Caco-2 (cell line): ENCODE measurements at regions not wholly inside any gene's neighbourhood (a gene's known extent, or its start where the extent isn't known, plus 50 kb on each side); places are given as distances from the start of the nearest gene placed in this dataset.

Experiments used
- BruUV-seq: library from RNA; stranded (reverse); fragments of 400-500 nt; replicated peaks from 2 replicates; lab custom pipeline; 2021; lab: Mats Ljungman, UMichigan
- CTCF ChIA-PET: fragments of 300-600 bp; sonication (Branson Sonifier 250); formaldehyde crosslinking; loops from one replicate; lab custom pipeline; 2022; ENCODE audit warnings: antibody characterized with exemption; lab: Charles Lee
- POLR2A ChIA-PET: fragments of 300-600 bp; sonication (Branson Sonifier 250); formaldehyde crosslinking; loops from one replicate; lab custom pipeline; 2022; ENCODE audit warnings: antibody characterized with exemption; lab: Charles Lee
- DNase-seq, 2 experiments: peaks; one replicate each; pipeline versions ENCODE4 v3.0.0 to v3.0.0-alpha.2; 2020 to 2022
- H3K27me3 ChIP-seq: replicated peaks from 2 replicates; pipeline ENCODE4 v1.6.0; 2011; ENCODE audit warnings: low read length; ENCODE audit not compliant: control insufficient read depth, insufficient read depth
- H3K36me3 ChIP-seq: 2 replicates; pipeline ENCODE4 v1.5.1; 2011; ENCODE audit warnings: low read length; ENCODE audit not compliant: control insufficient read depth, insufficient read depth
- H3K4me1 ChIP-seq: fragments of 250-450 bp; sonication (Bioruptor Pico); 2 replicates; pipeline ENCODE4 v1.5.1; 2020; ENCODE audit warnings: mild to moderate bottlenecking
- H3K4me3 ChIP-seq: 2 replicates; pipeline ENCODE4 v1.5.1; 2011; ENCODE audit warnings: low read depth, mild to moderate bottlenecking, control low read depth, low read length
- H3K9me3 ChIP-seq: fragments of 250-450 bp; sonication (Bioruptor Pico); 2 replicates; pipeline ENCODE4 v1.5.1; 2020; ENCODE audit warnings: mild to moderate bottlenecking, moderate library complexity
- H3K27ac Mint-ChIP-seq: one replicate; pipeline ENCODE4 v1.8.0; 2022; ENCODE audit warnings: mixed read lengths; ENCODE audit not compliant: unreplicated experiment
- H3K27me3 Mint-ChIP-seq: one replicate; pipeline ENCODE4 v1.8.0; 2022; ENCODE audit warnings: mixed read lengths; ENCODE audit not compliant: insufficient read depth, unreplicated experiment
- H3K36me3 Mint-ChIP-seq: one replicate; pipeline ENCODE4 v1.8.0; 2022; ENCODE audit warnings: mild to moderate bottlenecking, mixed read lengths; ENCODE audit not compliant: insufficient read depth, unreplicated experiment
- H3K4me1 Mint-ChIP-seq: one replicate; pipeline ENCODE4 v1.8.0; 2022; ENCODE audit warnings: low read depth, mixed read lengths; ENCODE audit not compliant: unreplicated experiment
- H3K4me3 Mint-ChIP-seq: one replicate; pipeline ENCODE4 v1.8.0; 2022; ENCODE audit warnings: mild to moderate bottlenecking, moderate library complexity, mixed read lengths; ENCODE audit not compliant: unreplicated experiment
- H3K9me3 Mint-ChIP-seq: one replicate; pipeline ENCODE4 v1.8.0; 2022; ENCODE audit warnings: mixed read lengths; ENCODE audit not compliant: unreplicated experiment
- intact Hi-C: fragments of 100-400 bp; cut with micrococcal nuclease; formaldehyde crosslinking; loops from one replicate; pipeline ENCODE4 v1.10.0; 2022; ENCODE audit not compliant: unreplicated experiment
- TF ChIP-seq, protein P1 (sequence below), 2 experiments: fragments of 200-600 bp in 1 of 2; IDR thresholded peaks; 1 replicate in 1 of 2; 2 replicates in 1 of 2; pipeline versions ENCODE4 v1.5.1 to v1.8.0; 2011 to 2022; ENCODE audit warnings: antibody characterized with exemption in 1 of 2, control low read depth in 1 of 2, inconsistent platforms in 1 of 2, low read depth in 1 of 2, low read length in 1 of 2, mild to moderate bottlenecking in 1 of 2, moderate library complexity in 1 of 2; ENCODE audit not compliant: insufficient read depth in 1 of 2, severe bottlenecking in 1 of 2, unreplicated experiment in 1 of 2

DNA sequence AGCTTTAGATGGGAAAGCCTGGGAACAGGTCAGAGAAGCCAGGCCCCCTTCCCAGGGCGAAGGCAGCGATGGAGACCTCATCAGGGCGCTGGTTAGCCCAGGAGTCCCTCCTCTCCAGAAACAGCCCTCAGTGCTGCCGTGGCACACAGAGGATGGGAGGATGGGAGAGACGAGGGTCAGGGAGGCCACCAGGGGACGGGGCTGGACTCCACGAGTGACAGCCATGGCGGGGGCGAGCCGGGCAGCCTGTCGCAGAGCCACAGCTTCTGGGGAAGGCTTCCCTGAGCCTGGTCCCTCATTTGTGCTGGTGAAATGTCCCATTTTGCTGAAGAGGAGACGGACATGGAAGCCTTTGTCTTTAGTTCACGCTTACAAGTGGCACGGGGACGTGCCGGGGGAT, 1390.5 kb downstream of the TBC1D22A start:
- DNase-seq = no peak
- TF ChIP-seq, protein P1, sequence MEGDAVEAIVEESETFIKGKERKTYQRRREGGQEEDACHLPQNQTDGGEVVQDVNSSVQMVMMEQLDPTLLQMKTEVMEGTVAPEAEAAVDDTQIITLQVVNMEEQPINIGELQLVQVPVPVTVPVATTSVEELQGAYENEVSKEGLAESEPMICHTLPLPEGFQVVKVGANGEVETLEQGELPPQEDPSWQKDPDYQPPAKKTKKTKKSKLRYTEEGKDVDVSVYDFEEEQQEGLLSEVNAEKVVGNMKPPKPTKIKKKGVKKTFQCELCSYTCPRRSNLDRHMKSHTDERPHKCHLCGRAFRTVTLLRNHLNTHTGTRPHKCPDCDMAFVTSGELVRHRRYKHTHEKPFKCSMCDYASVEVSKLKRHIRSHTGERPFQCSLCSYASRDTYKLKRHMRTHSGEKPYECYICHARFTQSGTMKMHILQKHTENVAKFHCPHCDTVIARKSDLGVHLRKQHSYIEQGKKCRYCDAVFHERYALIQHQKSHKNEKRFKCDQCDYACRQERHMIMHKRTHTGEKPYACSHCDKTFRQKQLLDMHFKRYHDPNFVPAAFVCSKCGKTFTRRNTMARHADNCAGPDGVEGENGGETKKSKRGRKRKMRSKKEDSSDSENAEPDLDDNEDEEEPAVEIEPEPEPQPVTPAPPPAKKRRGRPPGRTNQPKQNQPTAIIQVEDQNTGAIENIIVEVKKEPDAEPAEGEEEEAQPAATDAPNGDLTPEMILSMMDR (IDR thresholded peaks at IDR 0.05; ENCODE audit: insufficient read depth in 1 of 2, low read depth in 1 of 2, low read length in 1 of 2, severe bottlenecking in 1 of 2, unreplicated experiment in 1 of 2) = no peak
- H3K9me3 ChIP-seq = no peaks in the 10 kb centered on the region
- H3K4me1 ChIP-seq = no peaks in the 10 kb centered on the region
- Mint-ChIP-seq H3K9me3 (no peaks in the 10 kb centered on the region), H3K4me3 (no peak overlapping the region), H3K4me1 (no peaks in the 10 kb centered on the region), H3K27me3 (peaks cover 6% of the 10 kb centered on the region), H3K27ac (no peak overlapping the region), H3K36me3 (no peaks in the 10 kb centered on the region)
- no peaks in the 10 kb centered on the region for H3K36me3 ChIP-seq
- intact Hi-C loops = no loop called here
- H3K27me3 ChIP-seq = no peaks in the 10 kb centered on the region
- CTCF ChIA-PET = no interaction called here
- no peak overlapping the region for H3K4me3 ChIP-seq
- POLR2A ChIA-PET = no interaction called here
- no TSS peak for BruUV-seq

DNA sequence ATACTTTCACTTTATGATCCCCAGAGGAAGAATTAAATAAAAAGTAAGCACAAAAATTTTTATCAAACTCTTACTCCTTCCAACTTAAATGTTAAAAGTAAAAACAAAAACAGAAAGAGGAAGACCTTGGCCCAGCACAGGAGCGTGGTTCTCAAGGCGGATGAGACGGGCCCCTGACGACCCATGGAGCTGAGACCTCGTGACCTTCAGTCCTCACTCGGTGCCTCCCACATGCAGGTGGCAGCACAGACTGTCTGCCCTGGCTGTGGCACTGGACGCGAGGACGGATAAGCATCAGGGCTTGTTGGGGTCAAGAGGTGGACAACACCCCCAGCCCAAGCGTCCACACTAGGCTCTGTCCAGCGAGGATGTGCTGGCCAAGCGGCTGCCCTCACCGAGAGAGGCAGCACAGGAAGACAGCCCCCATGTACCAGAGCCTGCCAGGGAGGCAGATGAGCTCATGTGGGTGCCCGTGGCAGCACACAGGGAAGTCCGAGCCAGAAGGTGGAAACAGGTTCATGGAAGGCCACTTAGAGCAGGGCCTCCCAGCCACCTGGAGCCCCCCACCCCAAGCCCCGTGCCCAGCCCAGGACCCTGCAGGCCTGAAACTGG, 1389.8 kb downstream of the TBC1D22A start:
- Mint-ChIP-seq H3K4me1 (no peaks in the 10 kb centered on the region), H3K27ac (no peak overlapping the region), H3K4me3 (no peak overlapping the region), H3K9me3 (no peaks in the 10 kb centered on the region), H3K36me3 (no peaks in the 10 kb centered on the region), H3K27me3 (peaks cover 4% of the 10 kb centered on the region)
- Histone ChIP-seq H3K36me3 (no peaks in the 10 kb centered on the region), H3K4me1 (no peaks in the 10 kb centered on the region), H3K4me3 (no peak overlapping the region), H3K27me3 (no peaks in the 10 kb centered on the region), H3K9me3 (no peaks in the 10 kb centered on the region)
- TF ChIP-seq, protein P1 (IDR thresholded peaks at IDR 0.05; ENCODE audit: insufficient read depth in 1 of 2, low read depth in 1 of 2, low read length in 1 of 2, severe bottlenecking in 1 of 2, unreplicated experiment in 1 of 2) = no peak
- no peak for DNase-seq
- CTCF ChIA-PET = no interaction called here
- POLR2A ChIA-PET = no interaction called here
- no TSS peak for BruUV-seq
- intact Hi-C loops = no loop called here

DNA sequence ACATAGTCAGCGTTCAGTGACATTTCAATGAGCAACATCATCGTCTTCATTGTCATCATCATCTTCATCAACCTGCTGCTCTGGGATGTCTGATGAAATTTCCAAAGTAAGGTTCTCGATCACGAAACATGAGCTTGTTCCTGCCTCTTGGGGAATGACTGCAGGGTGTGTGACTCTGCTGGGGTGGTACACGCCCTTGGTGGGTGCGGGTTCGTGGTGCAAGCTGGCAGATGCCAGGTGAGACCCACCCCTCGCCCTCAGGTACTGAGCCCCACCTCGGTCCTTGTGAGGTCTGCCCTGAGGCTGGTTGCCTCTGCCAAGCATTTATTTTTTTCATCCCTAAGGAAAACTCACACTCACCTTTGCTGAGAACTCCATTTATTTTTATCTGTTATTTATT, 1389.2 kb downstream of the TBC1D22A start:
- Histone ChIP-seq H3K27me3 (no peaks in the 10 kb centered on the region), H3K4me3 (no peak overlapping the region), H3K9me3 (no peaks in the 10 kb centered on the region), H3K36me3 (no peaks in the 10 kb centered on the region), H3K4me1 (no peaks in the 10 kb centered on the region)
- Mint-ChIP-seq H3K4me1 (no peaks in the 10 kb centered on the region), H3K27me3 (peaks cover 4% of the 10 kb centered on the region), H3K4me3 (no peak overlapping the region), H3K9me3 (no peaks in the 10 kb centered on the region), H3K36me3 (no peaks in the 10 kb centered on the region), H3K27ac (no peak overlapping the region)
- CTCF ChIA-PET = no interaction called here
- DNase-seq = no peak
- TF ChIP-seq, protein P1 (IDR thresholded peaks at IDR 0.05; ENCODE audit: insufficient read depth in 1 of 2, low read depth in 1 of 2, low read length in 1 of 2, severe bottlenecking in 1 of 2, unreplicated experiment in 1 of 2) = no peak
- no TSS peak for BruUV-seq
- POLR2A ChIA-PET = no interaction called here
- intact Hi-C loops = no loop called here
